Activated naive CD8-positive, alpha-beta T cell treated with anti-CD3 and anti-CD28 coated beads, Interleukin-2, amount 50 U/mL, for 24 hours (primary cell): ENCODE measurements at regions not wholly inside any gene's neighbourhood (a gene's known extent, or its start where the extent isn't known, plus 50 kb on each side); places are given as distances from the start of the nearest gene placed in this dataset.

Experiments
- ATAC-seq: fragments of 150-1000 bp; cut with Tn5 transposase; one replicate; pipeline ENCODE4 v1.10.0; 2021
- DNase-seq: peaks from one replicate; pipeline ENCODE4 v3.0.0; 2021
- H3K27ac Mint-ChIP-seq: one replicate; pipeline ENCODE4 v1.8.0; 2021; ENCODE audit warnings: mild to moderate bottlenecking, mixed read lengths
- H3K27me3 Mint-ChIP-seq: one replicate; pipeline ENCODE4 v1.8.0; 2021; ENCODE audit warnings: mixed read lengths
- H3K36me3 Mint-ChIP-seq: one replicate; pipeline ENCODE4 v1.8.0; 2021; ENCODE audit warnings: low read depth, mixed read lengths
- H3K4me1 Mint-ChIP-seq: one replicate; pipeline ENCODE4 v1.8.0; 2021; ENCODE audit warnings: mixed read lengths
- H3K4me3 Mint-ChIP-seq: one replicate; pipeline ENCODE4 v1.8.0; 2021; ENCODE audit warnings: mild to moderate bottlenecking, moderate library complexity, mixed read lengths
- H3K9me3 Mint-ChIP-seq: one replicate; pipeline ENCODE4 v1.8.0; 2021; ENCODE audit warnings: mixed read lengths

GRCh38 chr10:9275861-9276260 lies 1221.4 kb downstream of the GATA3 start:
- Mint-ChIP-seq H3K9me3 (no peaks in the 10 kb centered on the region), H3K36me3 (no peaks in the 10 kb centered on the region), H3K4me3 (no peak overlapping the region), H3K4me1 (no peaks in the 10 kb centered on the region), H3K27me3 (peaks cover 20% of the 10 kb centered on the region), H3K27ac (no peak overlapping the region)
- ATAC-seq, result no peak
- no peak for DNase-seq

DNA sequence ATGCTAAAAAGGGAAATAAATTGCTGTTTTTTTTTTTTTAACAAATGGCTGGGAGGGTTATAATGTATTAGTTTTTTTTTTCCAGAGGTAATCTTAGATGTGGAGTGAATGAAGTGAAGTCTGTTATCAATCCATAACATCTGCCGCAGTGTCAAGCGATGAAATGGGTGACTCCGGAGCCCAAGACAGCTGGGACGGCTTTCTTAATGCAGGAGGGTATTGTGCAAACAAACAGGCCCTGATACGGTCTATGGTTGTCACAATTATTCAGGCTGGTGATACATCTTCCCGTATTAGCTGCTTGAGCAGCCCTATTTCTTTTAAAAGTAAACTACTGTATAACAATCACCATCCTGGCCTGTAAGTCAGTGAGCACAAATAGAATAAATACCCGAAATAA lies 1231.2 kb downstream of the GATA3 start:
- Mint-ChIP-seq H3K27ac (no peak overlapping the region), H3K36me3 (no peaks in the 10 kb centered on the region), H3K4me3 (no peak overlapping the region), H3K27me3 (peaks cover 4% of the 10 kb centered on the region), H3K9me3 (no peaks in the 10 kb centered on the region), H3K4me1 (no peaks in the 10 kb centered on the region)
- DNase-seq (no peak), ATAC-seq (no peak)

GRCh38 chr10:9289811-9290210 lies 1235.3 kb downstream of the GATA3 start:
- no peaks in the 10 kb centered on the region for H3K9me3 Mint-ChIP-seq
- DNase-seq (no peak), ATAC-seq (no peak)
- H3K27ac Mint-ChIP-seq, result no peak overlapping the region
- H3K4me3 Mint-ChIP-seq, result no peak overlapping the region
- peaks cover 8% of the 10 kb centered on the region for H3K27me3 Mint-ChIP-seq
- no peaks in the 10 kb centered on the region for H3K36me3 Mint-ChIP-seq
- peaks cover 13% of the 10 kb centered on the region for H3K4me1 Mint-ChIP-seq

DNA sequence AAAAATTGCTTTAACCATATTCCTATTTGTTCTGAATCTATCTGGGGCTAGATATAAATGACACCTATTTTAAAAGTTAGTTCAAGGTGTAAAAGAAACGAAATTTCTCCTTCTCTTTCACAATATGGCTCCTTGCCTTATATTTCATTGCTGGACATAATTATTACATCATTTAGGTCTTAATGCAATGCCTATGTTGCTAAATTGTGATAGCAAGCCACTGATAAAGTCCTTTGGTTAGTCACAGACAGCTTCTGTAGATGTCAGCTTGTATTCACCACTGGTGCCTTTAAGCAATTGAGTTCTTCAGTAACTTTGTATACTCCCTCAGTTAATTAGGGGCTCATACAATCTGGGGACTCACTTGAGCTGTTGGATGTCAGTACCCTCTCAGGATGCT lies 1236.6 kb downstream of the GATA3 start:
- Mint-ChIP-seq H3K27me3 (peaks cover 8% of the 10 kb centered on the region), H3K27ac (no peak overlapping the region), H3K4me3 (no peak overlapping the region), H3K9me3 (no peaks in the 10 kb centered on the region), H3K36me3 (no peaks in the 10 kb centered on the region), H3K4me1 (peaks cover 21% of the 10 kb centered on the region)
- DNase-seq (no peak), ATAC-seq (no peak)

- no peak overlapping the region for H3K4me3 Mint-ChIP-seq
- H3K27ac Mint-ChIP-seq, result peak overlapping the region; percentile 45
- DNase-seq (no peak), ATAC-seq (peak; percentile 58)
- H3K36me3 Mint-ChIP-seq, result no peaks in the 10 kb centered on the region
- peaks cover 6% of the 10 kb centered on the region for H3K27me3 Mint-ChIP-seq
- no peaks in the 10 kb centered on the region for H3K9me3 Mint-ChIP-seq
- peaks cover 21% of the 10 kb centered on the region for H3K4me1 Mint-ChIP-seq
Measured at GRCh38 chr10:9294132-9294663, 1239.7 kb downstream of the GATA3 start.

DNA sequence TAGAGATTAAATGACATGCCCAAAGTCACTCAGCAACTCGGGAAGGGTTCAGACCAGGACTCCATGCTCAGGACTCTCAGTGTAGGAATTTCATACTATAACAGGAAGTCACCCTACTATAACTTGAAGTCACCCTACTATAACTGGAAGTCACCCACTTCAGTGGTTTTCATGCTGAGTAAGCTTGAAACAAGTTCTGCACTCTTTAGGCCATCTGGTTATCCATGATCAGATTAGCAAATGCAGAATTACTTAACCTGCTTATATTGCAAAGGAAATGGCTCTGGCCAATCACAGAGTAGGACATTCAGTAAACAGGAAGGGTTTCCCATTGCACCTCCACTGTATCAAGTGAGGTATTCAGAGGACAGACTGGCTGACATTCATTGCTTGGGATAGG lies 1240.4 kb downstream of the GATA3 start:
- no peaks in the 10 kb centered on the region for H3K9me3 Mint-ChIP-seq
- H3K27ac Mint-ChIP-seq, result peak overlapping the region; percentile 45
- no peak overlapping the region for H3K4me3 Mint-ChIP-seq
- peak; percentile 90 for ATAC-seq
- no peak for DNase-seq
- H3K27me3 Mint-ChIP-seq, result peaks cover 6% of the 10 kb centered on the region
- no peaks in the 10 kb centered on the region for H3K36me3 Mint-ChIP-seq
- H3K4me1 Mint-ChIP-seq, result peaks cover 21% of the 10 kb centered on the region

DNA sequence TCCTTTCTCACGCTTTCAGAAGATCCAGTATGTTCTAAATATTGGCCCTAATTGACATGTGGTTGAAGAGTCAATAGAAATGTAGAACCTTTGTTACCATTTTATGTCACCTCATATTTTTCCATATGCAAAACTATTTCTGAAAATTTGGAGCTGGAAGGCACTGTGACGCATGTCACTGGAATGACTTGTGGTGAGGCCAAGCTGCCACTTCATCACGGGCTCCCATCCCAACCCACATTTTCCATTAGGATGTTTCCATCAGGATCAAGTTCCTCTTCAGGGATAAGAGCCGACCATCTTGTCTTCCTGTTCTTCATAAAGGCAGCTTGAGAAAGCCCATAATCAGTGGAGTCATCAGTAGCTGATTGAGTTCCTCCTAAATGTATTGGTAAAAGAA lies 1241.7 kb downstream of the GATA3 start:
- no peak overlapping the region for H3K27ac Mint-ChIP-seq
- H3K36me3 Mint-ChIP-seq, result no peaks in the 10 kb centered on the region
- peaks cover 21% of the 10 kb centered on the region for H3K4me1 Mint-ChIP-seq
- ATAC-seq (no peak), DNase-seq (no peak)
- no peak overlapping the region for H3K4me3 Mint-ChIP-seq
- H3K9me3 Mint-ChIP-seq, result no peaks in the 10 kb centered on the region
- peaks cover 2% of the 10 kb centered on the region for H3K27me3 Mint-ChIP-seq

- H3K27me3 Mint-ChIP-seq, result peaks cover 2% of the 10 kb centered on the region
- H3K36me3 Mint-ChIP-seq, result no peaks in the 10 kb centered on the region
- H3K27ac Mint-ChIP-seq, result no peak overlapping the region
Measured at GRCh38 chr10:9297580-9297979, 1243.1 kb downstream of the GATA3 start.

DNA sequence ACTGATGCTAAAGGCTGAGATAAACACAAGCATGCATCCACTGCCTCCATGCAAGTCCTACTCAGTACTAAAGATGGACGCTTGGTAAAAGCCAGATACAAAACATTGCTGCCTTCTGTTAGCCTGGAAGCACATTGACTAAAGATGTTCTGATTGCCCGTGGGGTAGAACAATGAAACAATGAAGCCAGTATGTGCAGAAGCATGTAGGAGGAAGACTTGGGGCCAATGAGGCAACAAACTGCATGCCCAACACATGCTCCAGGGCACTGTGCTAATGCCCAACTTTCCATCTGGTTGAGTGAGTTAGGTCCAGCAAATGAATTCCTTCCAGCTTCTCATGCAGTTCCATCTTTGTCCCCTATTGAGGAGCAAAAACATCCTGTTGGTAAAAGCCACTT lies 1245.5 kb downstream of the GATA3 start:
- Mint-ChIP-seq H3K36me3 (no peaks in the 10 kb centered on the region), H3K27ac (no peak overlapping the region), H3K9me3 (no peaks in the 10 kb centered on the region), H3K4me3 (no peak overlapping the region), H3K27me3 (peaks cover 2% of the 10 kb centered on the region), H3K4me1 (peaks cover 8% of the 10 kb centered on the region)
- ATAC-seq, result no peak
- DNase-seq, result no peak

More at GRCh38 chr10:9297580-9297979, 1243.1 kb downstream of the GATA3 start:
- no peak for DNase-seq
- ATAC-seq, result no peak
- H3K4me3 Mint-ChIP-seq, result no peak overlapping the region
- H3K9me3 Mint-ChIP-seq, result no peaks in the 10 kb centered on the region
- peaks cover 23% of the 10 kb centered on the region for H3K4me1 Mint-ChIP-seq

DNA sequence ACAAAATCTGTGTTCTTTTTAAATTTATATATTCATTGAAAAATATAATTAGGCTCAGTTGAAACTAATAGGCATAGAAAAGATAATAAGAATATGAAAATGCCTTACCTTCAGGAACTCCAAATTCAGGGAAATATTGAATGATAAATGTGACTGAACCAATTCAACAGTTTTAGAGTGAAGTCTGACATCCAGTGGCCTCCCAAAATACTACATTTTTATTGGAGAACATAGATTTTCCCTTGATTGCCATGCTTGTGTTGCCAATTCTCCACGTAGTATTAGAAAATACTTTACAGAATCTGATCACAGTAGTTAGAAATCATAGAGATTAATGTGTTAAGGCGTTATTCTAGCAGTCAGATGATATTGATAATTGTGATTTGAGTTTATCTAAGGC lies 1246.7 kb downstream of the GATA3 start:
- H3K27ac Mint-ChIP-seq, result no peak overlapping the region
- DNase-seq (no peak), ATAC-seq (no peak)
- H3K36me3 Mint-ChIP-seq, result no peaks in the 10 kb centered on the region
- no peak overlapping the region for H3K4me3 Mint-ChIP-seq
- peaks cover 2% of the 10 kb centered on the region for H3K4me1 Mint-ChIP-seq
- H3K27me3 Mint-ChIP-seq, result peaks cover 2% of the 10 kb centered on the region
- H3K9me3 Mint-ChIP-seq, result no peaks in the 10 kb centered on the region

DNA sequence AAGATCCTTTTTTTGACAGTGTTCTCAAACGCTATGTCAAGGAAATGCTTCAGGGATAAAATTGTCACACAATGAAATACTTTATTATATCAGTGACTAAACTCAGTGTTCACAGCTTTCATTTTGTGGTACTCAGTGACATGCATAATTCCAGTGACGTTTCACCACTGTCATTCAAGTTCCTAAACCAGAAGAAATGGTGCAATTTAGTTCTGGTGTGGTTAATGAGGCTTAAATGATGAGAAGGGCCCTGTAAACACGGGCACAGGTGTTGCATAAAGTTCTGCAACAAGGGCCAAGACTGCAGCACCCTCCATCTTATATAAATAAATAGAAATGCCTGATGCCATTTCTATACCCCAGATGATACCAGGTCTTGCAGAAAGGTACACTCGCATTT lies 1247.1 kb downstream of the GATA3 start:
- DNase-seq (no peak), ATAC-seq (no peak)
- H3K36me3 Mint-ChIP-seq, result no peaks in the 10 kb centered on the region
- peaks cover 5% of the 10 kb centered on the region for H3K27me3 Mint-ChIP-seq
- H3K4me3 Mint-ChIP-seq, result no peak overlapping the region
- H3K27ac Mint-ChIP-seq, result no peak overlapping the region
- H3K4me1 Mint-ChIP-seq, result peaks cover 2% of the 10 kb centered on the region
- H3K9me3 Mint-ChIP-seq, result no peaks in the 10 kb centered on the region

GRCh38 chr10:9302140-9302746 lies 1247.8 kb downstream of the GATA3 start:
- Mint-ChIP-seq H3K4me1 (peaks cover 2% of the 10 kb centered on the region), H3K27me3 (peaks cover 5% of the 10 kb centered on the region), H3K9me3 (no peaks in the 10 kb centered on the region), H3K36me3 (no peaks in the 10 kb centered on the region), H3K4me3 (no peak overlapping the region), H3K27ac (no peak overlapping the region)
- peak; percentile 7 for DNase-seq
- no peak for ATAC-seq

DNA sequence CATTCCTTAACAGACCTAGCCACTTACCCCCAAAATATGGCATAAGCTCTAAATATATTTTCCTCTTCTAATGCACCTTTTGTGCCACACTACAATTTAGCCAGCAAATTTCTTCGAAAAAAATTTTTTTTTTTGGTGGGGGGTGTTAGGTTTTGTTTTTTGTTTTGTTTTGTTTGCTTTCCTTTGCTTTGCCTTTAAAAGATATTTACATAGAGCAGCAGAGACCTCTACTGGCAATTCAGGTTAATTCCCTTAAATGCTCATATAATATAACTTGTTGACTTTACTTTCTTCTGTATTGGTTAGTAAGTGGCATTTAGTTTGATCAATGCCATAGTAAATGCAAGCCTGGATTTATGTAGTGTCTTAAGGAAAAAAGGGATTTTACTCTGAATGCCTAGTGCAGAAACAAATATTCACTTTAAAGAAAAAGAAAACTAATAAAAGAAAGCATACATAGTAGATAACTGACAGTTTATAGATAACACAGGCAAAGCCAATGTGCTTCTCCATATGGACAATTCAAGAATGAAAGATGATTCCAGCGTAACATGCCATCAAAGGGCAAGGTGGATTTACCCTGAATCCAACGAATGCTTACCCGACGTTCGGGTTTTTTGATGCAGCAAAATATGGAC lies 1250.6 kb downstream of the GATA3 start:
- Mint-ChIP-seq H3K9me3 (no peaks in the 10 kb centered on the region), H3K4me3 (no peak overlapping the region), H3K27ac (no peak overlapping the region), H3K4me1 (peaks cover 2% of the 10 kb centered on the region), H3K27me3 (peaks cover 8% of the 10 kb centered on the region), H3K36me3 (no peaks in the 10 kb centered on the region)
- ATAC-seq, result no peak
- DNase-seq, result no peak

DNA sequence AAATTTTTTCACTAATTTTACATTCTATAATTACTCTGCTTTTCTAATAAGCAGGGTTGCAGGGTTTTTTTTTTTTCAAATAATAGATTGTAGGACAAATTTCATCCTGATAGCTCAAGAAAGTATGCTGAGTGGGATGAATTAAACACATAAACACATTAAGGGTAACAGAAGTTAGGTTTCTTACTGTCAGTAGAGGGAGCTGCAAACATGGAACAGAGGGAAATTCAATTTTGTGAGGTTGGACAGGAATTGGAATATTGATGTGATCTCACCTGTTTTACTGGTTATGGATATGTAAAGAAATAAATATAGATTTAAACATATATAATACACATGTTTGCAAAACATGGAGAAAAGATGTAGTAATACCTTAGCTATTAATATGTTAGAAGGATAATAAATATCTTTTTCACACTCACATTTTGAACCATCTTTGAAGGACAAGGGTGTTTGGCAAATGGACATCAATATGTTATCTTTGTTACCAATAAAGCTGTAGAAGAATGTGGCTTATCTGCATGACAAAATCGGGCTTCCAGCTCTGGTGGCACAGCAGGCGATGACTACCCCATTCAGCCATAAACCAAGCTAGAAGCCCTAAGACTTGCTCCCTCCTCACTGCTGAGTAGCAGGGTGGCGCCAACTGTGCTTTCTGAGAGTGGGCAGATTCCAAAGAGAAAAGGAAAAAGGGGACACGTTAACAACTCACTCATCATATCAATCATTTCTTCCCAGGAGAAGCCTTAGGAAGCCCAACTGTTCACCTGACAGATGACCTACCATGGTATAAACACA lies 1257.4 kb downstream of the GATA3 start:
- DNase-seq, result no peak

GRCh38 chr10:9315292-9315691 lies 1260.8 kb downstream of the GATA3 start:
- Mint-ChIP-seq H3K4me3 (no peak overlapping the region), H3K27ac (no peak overlapping the region), H3K36me3 (no peaks in the 10 kb centered on the region), H3K4me1 (no peaks in the 10 kb centered on the region), H3K27me3 (peaks cover 10% of the 10 kb centered on the region), H3K9me3 (no peaks in the 10 kb centered on the region)
- no peak for DNase-seq
- ATAC-seq, result no peak

More for the DNA sequence above, 1257.4 kb downstream of the GATA3 start:
- peaks cover 13% of the 10 kb centered on the region for H3K27me3 Mint-ChIP-seq
- H3K4me1 Mint-ChIP-seq, result no peaks in the 10 kb centered on the region
- H3K27ac Mint-ChIP-seq, result no peak overlapping the region
- H3K36me3 Mint-ChIP-seq, result no peaks in the 10 kb centered on the region
- H3K9me3 Mint-ChIP-seq, result no peaks in the 10 kb centered on the region
- H3K4me3 Mint-ChIP-seq, result no peak overlapping the region
- ATAC-seq, result no peak
